Activated T-cell treated with anti-CD3 and anti-CD28 coated beads, Interleukin-2, amount 50 U/mL, for 72 hours (primary cell): ENCODE measurements at regions not wholly inside any gene's neighbourhood (a gene's known extent, or its start where the extent isn't known, plus 50 kb on each side); places are given as distances from the start of the nearest gene placed in this dataset.

Experiments used
- ATAC-seq, 2 donors: fragments of 150-1000 bp; cut with Tn5 transposase; replicated peaks in 1 of 2; 2 replicates each; pipeline ENCODE4 v1.10.0; 2021; ENCODE audit warnings: moderate library complexity in 2 of 2, mild to moderate bottlenecking in 1 of 2
- DNase-seq, 2 donors: peaks; one replicate each; pipeline ENCODE4 v3.0.0; 2021 to 2022; ENCODE audit warnings: mixed read lengths in 1 of 2
- H3K27ac Mint-ChIP-seq: one replicate; pipeline ENCODE4 v1.8.0; 2022; ENCODE audit warnings: mild to moderate bottlenecking, moderate library complexity, mixed read lengths
- H3K27me3 Mint-ChIP-seq: one replicate; pipeline ENCODE4 v1.8.0; 2022; ENCODE audit warnings: low read depth, mixed read lengths
- H3K36me3 Mint-ChIP-seq, 2 donors: one replicate each; pipeline ENCODE4 v1.8.0; 2022; ENCODE audit warnings: mixed read lengths in 2 of 2, mild to moderate bottlenecking in 1 of 2; ENCODE audit not compliant: insufficient read depth in 2 of 2
- H3K4me1 Mint-ChIP-seq: one replicate; pipeline ENCODE4 v1.8.0; 2022; ENCODE audit warnings: low read depth, mixed read lengths
- H3K4me3 Mint-ChIP-seq, 2 donors: one replicate each; pipeline ENCODE4 v1.8.0; 2022; ENCODE audit warnings: mild to moderate bottlenecking in 2 of 2, mixed read lengths in 2 of 2, moderate library complexity in 2 of 2
- H3K9me3 Mint-ChIP-seq, 2 donors: one replicate each; pipeline ENCODE4 v1.8.0; 2022; ENCODE audit warnings: mixed read lengths in 2 of 2

DNA sequence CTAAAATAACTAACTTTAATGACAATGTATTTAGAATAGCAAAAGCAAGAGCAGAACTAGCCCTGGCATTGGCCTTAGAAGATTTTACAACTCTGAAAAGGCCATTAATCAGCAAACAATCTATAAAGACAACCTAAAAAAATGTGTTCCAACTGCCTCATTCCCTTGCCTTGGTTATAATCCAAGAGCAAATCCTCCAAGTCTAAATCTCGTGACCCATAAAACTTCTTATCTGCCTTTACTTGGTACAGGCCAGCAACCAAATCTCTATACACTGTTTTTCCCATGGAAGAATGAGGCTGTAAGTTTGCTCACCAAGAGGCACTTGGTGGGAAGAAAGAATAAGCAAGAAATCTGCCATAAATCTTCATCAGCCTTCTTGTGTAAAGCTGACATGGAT lies 175.3 kb upstream of the MID1 start:
- Mint-ChIP-seq H3K36me3 (no peaks in the 10 kb centered on the region), H3K27me3 (peaks cover 6% of the 10 kb centered on the region), H3K9me3 (no peaks in the 10 kb centered on the region), H3K4me1 (no peaks in the 10 kb centered on the region), H3K27ac (no peak overlapping the region), H3K4me3 (no peak overlapping the region)
- ATAC-seq = no peak
- no peak for DNase-seq

DNA sequence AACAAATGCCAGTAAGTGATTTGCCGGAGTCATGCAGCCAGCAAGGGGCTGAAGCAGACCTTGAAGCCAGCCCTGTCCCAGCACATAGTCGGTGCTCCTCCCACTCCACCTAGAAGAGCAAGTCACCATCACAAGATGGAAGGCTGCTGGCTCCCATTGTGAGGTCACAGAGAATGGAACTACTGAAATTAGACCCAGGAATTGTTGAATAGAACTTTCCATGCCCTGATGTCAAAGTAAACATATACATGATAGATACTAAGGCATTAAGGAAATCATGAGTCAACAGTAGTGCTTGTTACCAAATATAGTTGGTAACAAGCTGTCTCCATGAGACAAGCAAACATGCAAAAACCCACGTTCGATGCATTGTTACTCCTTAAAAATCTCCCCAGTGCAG lies 177.1 kb upstream of the MID1 start:
- H3K36me3 Mint-ChIP-seq = no peaks in the 10 kb centered on the region
- no peak overlapping the region for H3K27ac Mint-ChIP-seq
- ATAC-seq (no peak), DNase-seq (no peak)
- no peak overlapping the region for H3K4me3 Mint-ChIP-seq
- no peaks in the 10 kb centered on the region for H3K9me3 Mint-ChIP-seq
- H3K27me3 Mint-ChIP-seq = no peaks in the 10 kb centered on the region
- H3K4me1 Mint-ChIP-seq = no peaks in the 10 kb centered on the region

DNA sequence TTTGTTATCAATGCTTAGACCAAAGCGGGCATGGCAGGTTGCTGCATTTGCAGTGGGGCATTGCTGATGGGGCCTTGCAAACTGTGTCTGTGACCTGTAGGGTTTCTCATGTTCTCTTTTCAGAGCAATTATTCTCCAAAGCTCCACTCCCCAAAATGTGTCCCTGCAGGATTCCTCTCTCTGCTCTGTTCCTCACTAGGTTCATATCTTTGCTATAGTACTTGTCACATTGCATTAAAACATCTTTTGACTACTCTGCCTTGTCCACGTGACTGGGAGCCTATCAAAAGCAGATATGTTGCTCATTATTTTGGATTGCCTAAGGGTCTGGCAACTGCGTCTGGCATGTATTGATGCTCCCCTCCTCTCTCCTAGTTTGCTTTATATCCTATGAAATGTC lies 177.7 kb upstream of the MID1 start:
- Mint-ChIP-seq H3K4me1 (no peaks in the 10 kb centered on the region), H3K27ac (no peak overlapping the region), H3K9me3 (no peaks in the 10 kb centered on the region), H3K27me3 (no peaks in the 10 kb centered on the region), H3K36me3 (no peaks in the 10 kb centered on the region), H3K4me3 (no peak overlapping the region)
- no peak for DNase-seq
- no peak for ATAC-seq

DNA sequence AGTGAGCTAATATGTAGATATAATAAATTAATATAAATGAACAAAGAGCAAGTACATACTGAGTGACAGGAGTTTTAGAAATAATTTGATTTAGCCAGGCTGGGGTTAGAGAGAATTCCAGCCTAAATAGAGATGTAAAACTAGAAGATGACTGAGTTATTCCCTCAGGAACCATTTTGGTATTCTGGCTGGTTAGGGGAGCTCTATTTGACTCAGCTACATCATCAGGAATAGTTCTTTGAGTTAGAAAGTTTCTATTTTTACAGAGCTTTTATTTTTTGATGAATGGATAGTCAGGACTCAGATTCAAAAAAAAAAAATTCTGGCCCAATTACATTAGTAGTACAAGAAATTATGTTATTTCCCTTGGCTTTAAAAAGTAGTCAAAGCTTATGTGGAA lies 180.4 kb upstream of the MID1 start:
- H3K4me1 Mint-ChIP-seq = no peaks in the 10 kb centered on the region
- H3K27me3 Mint-ChIP-seq = no peaks in the 10 kb centered on the region
- DNase-seq (no peak), ATAC-seq (no peak)
- H3K9me3 Mint-ChIP-seq = no peaks in the 10 kb centered on the region
- H3K36me3 Mint-ChIP-seq = no peaks in the 10 kb centered on the region
- no peak overlapping the region for H3K27ac Mint-ChIP-seq
- H3K4me3 Mint-ChIP-seq = no peak overlapping the region

DNA sequence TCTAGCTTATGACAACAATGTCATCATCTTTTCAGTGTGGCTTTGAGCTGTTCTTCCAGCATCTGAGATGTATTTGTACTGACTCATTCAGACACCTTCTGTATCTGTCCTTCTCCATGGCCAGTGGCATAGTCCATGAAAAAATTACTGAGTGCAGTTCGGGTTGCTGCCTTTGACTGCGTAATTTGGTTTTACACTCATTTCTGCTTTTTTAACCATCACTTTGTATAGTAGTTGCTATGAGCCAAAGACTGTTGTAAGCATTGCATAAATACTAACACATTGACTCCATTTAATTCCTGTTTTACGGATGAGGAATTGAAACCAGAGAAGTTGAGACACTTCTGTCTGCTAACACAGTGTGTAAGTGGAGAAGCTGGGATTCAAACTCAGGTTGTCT lies 190.7 kb upstream of the MID1 start:
- no peak overlapping the region for H3K4me3 Mint-ChIP-seq
- no peaks in the 10 kb centered on the region for H3K36me3 Mint-ChIP-seq
- no peaks in the 10 kb centered on the region for H3K27me3 Mint-ChIP-seq
- H3K4me1 Mint-ChIP-seq = no peaks in the 10 kb centered on the region
- DNase-seq (no peak), ATAC-seq (no peak)
- H3K27ac Mint-ChIP-seq = no peak overlapping the region
- peaks cover 0 to 5% of the 10 kb centered on the region in 2 donors for H3K9me3 Mint-ChIP-seq

DNA sequence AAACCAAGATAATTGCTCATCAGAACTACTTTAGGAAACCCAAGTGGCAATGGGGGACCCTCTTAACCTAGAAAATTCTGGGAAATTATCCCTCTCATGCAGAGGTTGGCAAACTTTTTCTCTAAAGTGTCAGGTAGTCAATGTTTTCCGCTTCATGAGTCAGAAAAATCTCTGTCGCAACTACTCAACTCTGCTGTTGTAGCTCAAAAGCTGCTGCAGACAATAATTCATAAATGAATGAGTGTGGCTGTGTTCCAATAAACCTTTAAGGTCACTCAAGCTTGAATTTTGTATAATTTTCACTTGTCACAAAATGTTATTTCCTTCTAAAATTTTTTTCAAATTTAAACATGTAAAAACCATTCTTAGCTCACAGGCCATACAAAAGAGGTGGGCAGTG lies 193.4 kb upstream of the MID1 start:
- DNase-seq (no peak), ATAC-seq (no peak)
- H3K4me3 Mint-ChIP-seq = no peak overlapping the region
- H3K4me1 Mint-ChIP-seq = no peaks in the 10 kb centered on the region
- H3K27ac Mint-ChIP-seq = no peak overlapping the region
- no peaks in the 10 kb centered on the region for H3K36me3 Mint-ChIP-seq
- peaks cover 0 to 2% of the 10 kb centered on the region in 2 donors for H3K9me3 Mint-ChIP-seq
- H3K27me3 Mint-ChIP-seq = no peaks in the 10 kb centered on the region

DNA sequence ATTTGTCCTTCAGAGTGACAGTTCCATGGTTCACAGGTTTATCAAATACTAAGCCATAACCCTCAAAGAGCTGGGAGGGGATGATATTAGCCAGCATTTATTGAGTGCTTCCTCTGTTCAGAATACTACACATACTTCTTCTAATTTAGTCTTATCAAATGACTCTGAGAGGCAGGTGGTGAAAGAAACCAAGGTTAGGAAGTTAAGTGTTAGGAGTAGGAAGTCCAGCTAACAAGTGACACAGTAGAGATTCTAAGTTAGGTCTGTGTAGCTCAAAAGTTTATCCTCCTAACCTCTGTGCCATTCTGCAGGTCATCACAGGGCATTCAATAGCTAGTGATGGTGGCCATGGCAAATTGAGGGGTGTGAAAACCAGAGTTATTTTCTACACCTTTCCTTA lies 198.3 kb upstream of the MID1 start:
- no peak for ATAC-seq
- DNase-seq = no peak
- Mint-ChIP-seq H3K36me3 (peaks cover 0 to 3% of the 10 kb centered on the region in 2 donors), H3K27ac (no peak overlapping the region), H3K4me3 (no peak overlapping the region), H3K9me3 (peaks cover 0 to 3% of the 10 kb centered on the region in 2 donors), H3K4me1 (no peaks in the 10 kb centered on the region), H3K27me3 (no peaks in the 10 kb centered on the region)

DNA sequence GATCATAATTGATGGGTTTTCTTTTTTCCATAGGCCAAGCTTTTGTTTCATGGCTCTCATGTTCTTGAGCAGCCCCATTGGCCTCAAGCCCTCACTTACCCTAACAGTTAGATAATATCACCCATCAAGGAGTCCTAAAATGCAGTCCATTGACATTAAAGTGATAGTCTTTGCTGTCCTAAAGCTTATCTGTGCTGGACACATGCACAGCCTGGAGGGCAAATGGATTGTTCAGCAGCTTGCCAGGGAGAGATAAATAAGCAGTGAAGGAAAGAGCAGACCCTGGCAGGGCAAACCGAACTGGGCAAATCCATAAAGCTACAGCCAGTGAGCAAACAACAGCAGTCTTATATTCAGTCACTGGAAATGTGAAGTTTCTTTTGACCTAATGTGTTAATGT lies 199.6 kb upstream of the MID1 start:
- DNase-seq (no peak), ATAC-seq (no peak)
- H3K9me3 Mint-ChIP-seq = peaks cover 0 to 3% of the 10 kb centered on the region in 2 donors
- H3K36me3 Mint-ChIP-seq = peaks cover 0 to 3% of the 10 kb centered on the region in 2 donors
- no peaks in the 10 kb centered on the region for H3K27me3 Mint-ChIP-seq
- H3K4me1 Mint-ChIP-seq = no peaks in the 10 kb centered on the region
- no peak overlapping the region for H3K4me3 Mint-ChIP-seq
- no peak overlapping the region for H3K27ac Mint-ChIP-seq

DNA sequence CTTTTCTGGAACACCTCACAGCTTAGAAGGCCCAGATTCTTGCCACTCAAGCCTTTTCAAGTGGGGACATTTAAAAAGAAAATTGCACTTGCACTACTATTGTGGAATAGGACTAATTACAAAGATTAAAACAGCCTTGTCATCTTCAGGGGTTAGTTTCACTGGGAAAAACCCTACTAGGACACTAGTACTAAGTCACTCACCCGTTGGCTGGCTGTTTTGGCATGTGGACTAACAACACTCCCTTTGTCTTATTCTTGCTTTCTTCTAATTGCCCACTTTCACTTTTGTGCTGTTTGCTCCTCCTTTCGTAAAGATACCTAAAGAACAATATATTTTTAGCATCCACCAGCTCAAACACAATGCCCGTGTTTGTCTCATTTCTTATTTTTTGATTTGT lies 200.9 kb upstream of the MID1 start:
- no peak overlapping the region for H3K4me3 Mint-ChIP-seq

DNA sequence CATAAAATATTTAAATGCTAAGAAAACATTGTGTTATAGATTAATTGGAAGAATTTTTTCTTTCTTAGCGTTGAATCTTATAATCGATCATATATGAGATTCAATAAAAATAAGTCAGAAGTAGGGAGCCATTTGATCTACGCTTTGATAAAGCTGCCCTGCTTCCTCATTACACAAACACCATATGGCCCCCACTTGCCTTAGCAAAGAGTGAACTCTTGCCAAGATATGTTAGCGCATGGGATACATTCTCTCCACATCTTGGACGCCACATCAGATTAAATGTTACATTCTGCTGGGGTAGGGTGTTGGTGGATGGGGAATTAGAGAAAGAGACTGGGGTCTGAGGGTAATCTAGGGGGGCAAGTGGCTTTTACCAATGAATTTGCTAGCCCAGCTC lies 207.7 kb upstream of the MID1 start:
- ATAC-seq (no peak), DNase-seq (no peak)
- no peaks in the 10 kb centered on the region for H3K36me3 Mint-ChIP-seq
- H3K9me3 Mint-ChIP-seq = peaks cover 0 to 10% of the 10 kb centered on the region in 2 donors
- H3K27ac Mint-ChIP-seq = no peak overlapping the region
- H3K27me3 Mint-ChIP-seq = no peaks in the 10 kb centered on the region
- no peak overlapping the region for H3K4me3 Mint-ChIP-seq
- H3K4me1 Mint-ChIP-seq = no peaks in the 10 kb centered on the region

More for the DNA sequence above, 200.9 kb upstream of the MID1 start:
- Mint-ChIP-seq H3K36me3 (peaks cover 0 to 3% of the 10 kb centered on the region in 2 donors), H3K27me3 (no peaks in the 10 kb centered on the region), H3K9me3 (peaks cover 0 to 7% of the 10 kb centered on the region in 2 donors), H3K27ac (no peak overlapping the region), H3K4me1 (no peaks in the 10 kb centered on the region)
- DNase-seq = no peak
- ATAC-seq = no peak

DNA sequence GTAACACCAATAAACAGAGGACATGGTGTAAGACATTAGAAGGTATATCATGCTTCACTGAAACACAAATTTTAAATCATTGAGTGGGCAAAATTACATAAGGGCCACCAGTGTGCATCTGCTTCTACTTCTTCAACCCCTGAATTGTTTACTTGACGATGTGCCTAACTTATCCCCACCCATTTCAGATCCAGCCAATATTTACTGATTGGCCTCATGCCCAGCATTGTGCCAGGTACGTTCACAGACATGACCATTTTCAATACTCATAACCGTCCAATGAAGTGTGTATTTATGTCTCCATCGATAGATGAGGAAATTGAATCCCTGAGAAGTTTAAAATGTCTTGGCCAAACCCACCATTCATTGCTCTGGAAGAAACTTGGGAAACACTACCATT lies 208.3 kb upstream of the MID1 start:
- H3K9me3 Mint-ChIP-seq = peaks cover 0 to 10% of the 10 kb centered on the region in 2 donors
- no peaks in the 10 kb centered on the region for H3K4me1 Mint-ChIP-seq
- H3K27me3 Mint-ChIP-seq = no peaks in the 10 kb centered on the region
- H3K27ac Mint-ChIP-seq = no peak overlapping the region
- DNase-seq = no peak
- no peaks in the 10 kb centered on the region for H3K36me3 Mint-ChIP-seq
- no peak overlapping the region for H3K4me3 Mint-ChIP-seq
- no peak for ATAC-seq

DNA sequence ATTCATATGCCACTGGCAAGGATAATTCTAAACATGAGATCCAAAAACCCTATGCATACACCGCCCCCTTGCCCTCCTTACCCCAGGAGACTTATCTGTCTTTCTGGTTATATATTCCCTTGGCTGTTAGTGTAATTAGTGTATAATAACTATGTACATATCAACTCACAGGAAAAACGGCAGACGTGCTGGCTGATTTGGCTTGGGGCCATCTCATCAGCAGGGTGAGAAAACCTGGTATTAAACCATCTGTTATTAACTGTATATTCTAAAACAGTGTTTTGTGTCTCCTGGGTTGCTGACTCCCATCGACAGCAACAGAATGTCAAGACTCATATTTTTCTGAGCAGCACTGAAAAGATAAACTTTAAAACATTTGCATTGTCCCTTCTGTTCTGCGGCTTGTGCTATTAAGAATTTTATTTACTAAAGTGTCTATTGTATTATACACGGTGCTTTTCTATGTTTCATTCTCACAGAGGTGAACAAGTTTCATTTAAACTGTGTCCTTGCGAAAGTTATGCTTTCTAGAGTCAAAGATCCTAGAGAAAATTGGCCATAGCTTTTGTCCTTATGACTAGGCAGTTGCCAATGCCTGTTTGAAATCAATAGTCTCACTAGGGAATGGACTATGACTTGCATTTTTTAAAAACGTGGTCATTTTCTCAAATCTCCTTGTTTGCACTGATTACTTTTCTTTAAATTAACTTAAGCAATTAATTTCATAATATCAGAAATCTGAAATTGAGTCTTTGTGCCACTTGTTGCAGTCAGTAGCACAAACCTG lies 211.5 kb upstream of the MID1 start:
- Mint-ChIP-seq H3K4me1 (no peaks in the 10 kb centered on the region), H3K4me3 (no peak overlapping the region), H3K27me3 (no peaks in the 10 kb centered on the region), H3K36me3 (no peaks in the 10 kb centered on the region), H3K9me3 (peaks cover 0 to 3% of the 10 kb centered on the region in 2 donors), H3K27ac (no peak overlapping the region)
- DNase-seq = no peak
- ATAC-seq = no peak

DNA sequence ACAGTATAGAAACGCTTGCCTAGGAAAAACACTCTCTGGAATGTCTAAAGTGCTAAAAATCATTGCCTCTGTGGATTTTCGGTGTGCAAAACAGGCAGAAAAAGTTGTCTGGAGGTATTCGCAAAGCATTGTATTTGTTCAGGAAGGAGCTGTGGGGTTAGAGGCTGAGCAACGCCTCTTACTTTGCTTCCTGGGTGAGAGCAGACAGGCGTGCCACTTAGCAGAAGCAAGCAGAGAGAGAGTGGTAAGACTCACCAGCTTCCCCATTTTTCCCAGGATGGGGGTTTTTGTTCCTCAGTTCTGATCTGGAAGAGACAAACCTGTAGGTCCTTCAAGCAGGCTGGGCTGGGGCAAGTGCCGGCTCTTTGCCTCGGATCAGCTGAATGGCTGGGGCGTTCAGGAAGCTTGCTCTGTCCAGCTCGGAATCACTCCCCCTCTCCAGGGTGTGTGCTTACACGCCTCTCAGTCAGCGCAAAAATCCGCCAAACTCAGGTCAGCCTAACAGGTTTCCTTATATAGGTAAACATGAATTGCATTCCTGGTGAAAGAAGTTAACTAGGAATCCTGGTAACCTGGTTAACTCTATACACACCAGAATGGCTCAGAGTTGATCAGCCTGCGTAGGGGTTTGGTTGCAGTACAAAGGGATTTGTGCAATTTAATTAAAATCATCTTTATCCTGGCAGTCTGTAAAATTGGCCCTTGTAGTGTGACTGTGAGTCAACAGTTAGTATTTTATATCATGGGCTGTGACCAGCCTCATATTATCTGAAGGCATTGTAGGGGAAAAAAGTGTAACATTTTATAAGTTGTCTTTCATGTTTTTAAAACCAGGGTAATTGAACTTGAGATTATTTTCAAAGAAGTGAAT lies 213.1 kb upstream of the MID1 start:
- ATAC-seq = no peak

More for the DNA sequence above, 213.1 kb upstream of the MID1 start:
- no peak overlapping the region for H3K27ac Mint-ChIP-seq
- no peaks in the 10 kb centered on the region for H3K36me3 Mint-ChIP-seq
- no peaks in the 10 kb centered on the region for H3K4me1 Mint-ChIP-seq
- H3K4me3 Mint-ChIP-seq = no peak overlapping the region
- DNase-seq = no peak
- no peaks in the 10 kb centered on the region for H3K9me3 Mint-ChIP-seq
- no peaks in the 10 kb centered on the region for H3K27me3 Mint-ChIP-seq
